OCI-LY7 (cell line): ENCODE measurements at regions not wholly inside any gene's neighbourhood (a gene's known extent, or its start where the extent isn't known, plus 50 kb on each side); places are given as distances from the start of the nearest gene placed in this dataset.

Source experiments
- EZH2phosphoT487 ChIP-seq: fragments of 200-600 bp; sonication (generic); IDR thresholded peaks from 2 replicates; pipeline ENCODE4 v1.6.1; 2018; ENCODE audit warnings: low read depth, borderline replicate concordance, mild to moderate bottlenecking, mixed run types, antibody characterized with exemption, low read length, moderate library complexity, mixed read lengths
- TF ChIP-seq, protein P1 (sequence below): fragments of 200-600 bp; sonication (generic); conservative IDR thresholded peaks from 2 replicates; pipeline ENCODE4 v1.5.1; 2014; ENCODE audit warnings: mild to moderate bottlenecking, antibody characterized with exemption, low read length, moderate library complexity, mixed read lengths

DNA sequence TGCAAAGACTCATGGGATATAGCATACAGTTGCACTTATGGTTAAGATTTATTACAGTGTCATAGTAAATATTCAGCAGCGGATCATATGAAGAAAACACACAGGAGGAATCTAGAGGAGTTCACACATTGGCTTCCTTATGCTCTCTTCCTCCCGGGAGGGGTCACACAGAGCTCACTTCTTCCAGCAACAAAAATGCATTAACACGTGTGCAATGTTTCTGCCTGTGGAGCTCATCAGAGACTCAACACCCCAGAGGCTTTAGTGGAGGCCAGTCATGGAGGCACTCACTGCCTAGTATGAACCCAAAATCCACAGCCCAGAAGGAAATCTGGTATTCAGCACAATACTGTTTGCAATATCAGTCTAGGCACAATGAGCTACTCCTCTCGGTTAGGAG, 202.8 kb upstream of the PRSS1 start:
- TF ChIP-seq, protein P1, sequence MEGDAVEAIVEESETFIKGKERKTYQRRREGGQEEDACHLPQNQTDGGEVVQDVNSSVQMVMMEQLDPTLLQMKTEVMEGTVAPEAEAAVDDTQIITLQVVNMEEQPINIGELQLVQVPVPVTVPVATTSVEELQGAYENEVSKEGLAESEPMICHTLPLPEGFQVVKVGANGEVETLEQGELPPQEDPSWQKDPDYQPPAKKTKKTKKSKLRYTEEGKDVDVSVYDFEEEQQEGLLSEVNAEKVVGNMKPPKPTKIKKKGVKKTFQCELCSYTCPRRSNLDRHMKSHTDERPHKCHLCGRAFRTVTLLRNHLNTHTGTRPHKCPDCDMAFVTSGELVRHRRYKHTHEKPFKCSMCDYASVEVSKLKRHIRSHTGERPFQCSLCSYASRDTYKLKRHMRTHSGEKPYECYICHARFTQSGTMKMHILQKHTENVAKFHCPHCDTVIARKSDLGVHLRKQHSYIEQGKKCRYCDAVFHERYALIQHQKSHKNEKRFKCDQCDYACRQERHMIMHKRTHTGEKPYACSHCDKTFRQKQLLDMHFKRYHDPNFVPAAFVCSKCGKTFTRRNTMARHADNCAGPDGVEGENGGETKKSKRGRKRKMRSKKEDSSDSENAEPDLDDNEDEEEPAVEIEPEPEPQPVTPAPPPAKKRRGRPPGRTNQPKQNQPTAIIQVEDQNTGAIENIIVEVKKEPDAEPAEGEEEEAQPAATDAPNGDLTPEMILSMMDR: no peak
- no peak for TF ChIP-seq EZH2phosphoT487
